Sigmoid colon (tissue), 6 donors: ENCODE measurements at regions not wholly inside any gene's neighbourhood (a gene's known extent, or its start where the extent isn't known, plus 50 kb on each side); places are given as distances from the start of the nearest gene placed in this dataset.

Source experiments
- DNase-seq: peaks from one replicate; pipeline ENCODE4 v3.0.0-alpha.2; 2019
- H3K27ac ChIP-seq, 4 donors: fragments of 200-600 bp; sonication (generic); one replicate each; pipeline ENCODE4 v1.5.1; 2016 to 2019; ENCODE audit warnings: mild to moderate bottlenecking in 1 of 4
- H3K27me3 ChIP-seq, 3 donors: fragments of 200-600 bp; sonication (generic); one replicate each; pipeline ENCODE4 v1.5.1; 2019; ENCODE audit warnings: mild to moderate bottlenecking in 1 of 3
- H3K36me3 ChIP-seq, 4 donors: fragments of 200-600 bp; sonication (generic); one replicate each; pipeline ENCODE4 v1.5.1; 2016 to 2019
- H3K4me1 ChIP-seq, 4 donors: fragments of 200-600 bp; sonication (generic); one replicate each; pipeline ENCODE4 v1.5.1; 2017 to 2019
- H3K4me3 ChIP-seq, 4 donors: fragments of 200-600 bp; sonication (generic); one replicate each; pipeline ENCODE4 v1.5.1; 2017 to 2019; ENCODE audit warnings: mild to moderate bottlenecking in 2 of 4, moderate library complexity in 1 of 4
- H3K9me3 ChIP-seq, 4 donors: fragments of 200-600 bp in 3 of 4; sonication (generic) in 3 of 4; one replicate each; pipeline versions ENCODE4 v1.5.1 to v1.6.1; 2013 to 2019
- CTCF ChIP-seq, 4 experiments: fragments of 450-650 bp in 3 of 4; fragments of 200-600 bp in 1 of 4; IDR thresholded peaks; one replicate each; pipeline ENCODE4 v1.5.1; 2016 to 2019; ENCODE audit warnings: antibody characterized with exemption in 4 of 4, mild to moderate bottlenecking in 3 of 4, moderate library complexity in 2 of 4
- EP300 ChIP-seq, 4 donors: sonication (generic); formaldehyde crosslinking; IDR thresholded peaks; one replicate each; pipeline ENCODE4 v1.6.1; 2017; ENCODE audit warnings: antibody characterized with exemption in 4 of 4
- POLR2A ChIP-seq, 2 donors: fragments of 450-650 bp; IDR thresholded peaks; one replicate each; pipeline ENCODE4 v1.6.1; 2016; ENCODE audit warnings: antibody characterized with exemption in 2 of 2, mild to moderate bottlenecking in 2 of 2, moderate library complexity in 2 of 2
- POLR2AphosphoS5 ChIP-seq, 4 donors: sonication (generic); formaldehyde crosslinking; IDR thresholded peaks; one replicate each; pipeline ENCODE4 v1.6.1; 2017; ENCODE audit warnings: antibody characterized with exemption in 4 of 4
- WGBS, 2 donors: extraction: QIAGEN DNeasy Blood & Tissue Kit; methylation state at CpG; one replicate each; pipeline ENCODE4 v1.1.7; 2013; 5-methylcytosine and 5-hydroxymethylcytosine counted together
- intact Hi-C: fragments of 100-400 bp; cut with DNase I; formaldehyde crosslinking; loops from one replicate; pipeline ENCODE4 v1.15.1; 2023
- donor health status: healthy with polysubstance abuse.
- donor health status: healthy.

GRCh38 chr11:37026741-37027140, 428.7 kb upstream of the RAG2 start:
- no peak for DNase-seq
- no peaks in the 10 kb centered on the region for H3K4me1 ChIP-seq
- TF ChIP-seq EP300 (IDR thresholded peaks at IDR 0.05) (no peak), POLR2AphosphoS5 (IDR thresholded peaks at IDR 0.05) (no peak), POLR2A (IDR thresholded peaks at IDR 0.05) (no peak), CTCF (IDR thresholded peaks at IDR 0.05) (no peak)
- H3K27me3 ChIP-seq, result no peaks in the 10 kb centered on the region
- H3K9me3 ChIP-seq, result no peaks in the 10 kb centered on the region
- 60 to 74% methylated on average over 5 of the region's 5 CpGs for WGBS, 2 donors
- H3K36me3 ChIP-seq, result no peaks in the 10 kb centered on the region
- no peak overlapping the region for H3K4me3 ChIP-seq
- H3K27ac ChIP-seq, result no peak overlapping the region
- intact Hi-C loops, result no loop called here

GRCh38 chr11:37026326-37026725, 428.3 kb upstream of the RAG2 start:
- intact Hi-C loops, result no loop called here
- no peaks in the 10 kb centered on the region for H3K9me3 ChIP-seq
- 50 to 55% methylated on average over 3 of the region's 3 CpGs for WGBS, 2 donors
- no peak overlapping the region for H3K4me3 ChIP-seq
- DNase-seq, result no peak
- no peaks in the 10 kb centered on the region for H3K27me3 ChIP-seq
- no peaks in the 10 kb centered on the region for H3K36me3 ChIP-seq
- no peak overlapping the region for H3K27ac ChIP-seq
- TF ChIP-seq POLR2A (IDR thresholded peaks at IDR 0.05) (no peak), CTCF (IDR thresholded peaks at IDR 0.05) (no peak), EP300 (IDR thresholded peaks at IDR 0.05) (no peak), POLR2AphosphoS5 (IDR thresholded peaks at IDR 0.05) (no peak)
- no peaks in the 10 kb centered on the region for H3K4me1 ChIP-seq

- no peak for DNase-seq
- no peak overlapping the region for H3K27ac ChIP-seq
- WGBS, 2 donors, result 85 to 87% methylated on average over 4 of the region's 4 CpGs
- H3K27me3 ChIP-seq, result no peaks in the 10 kb centered on the region
- no peaks in the 10 kb centered on the region for H3K9me3 ChIP-seq
- no peaks in the 10 kb centered on the region for H3K4me1 ChIP-seq
- intact Hi-C loops, result no loop called here
- no peaks in the 10 kb centered on the region for H3K36me3 ChIP-seq
- no peak for TF ChIP-seq EP300 (IDR thresholded peaks at IDR 0.05)
- no peak for TF ChIP-seq POLR2A (IDR thresholded peaks at IDR 0.05)
- no peak for TF ChIP-seq POLR2AphosphoS5 (IDR thresholded peaks at IDR 0.05)
- no peak overlapping the region for H3K4me3 ChIP-seq
Observed at GRCh38 chr11:37006563-37006962, 408.5 kb upstream of the RAG2 start.

- TF ChIP-seq POLR2A (IDR thresholded peaks at IDR 0.05) (no peak), POLR2AphosphoS5 (IDR thresholded peaks at IDR 0.05) (no peak), EP300 (IDR thresholded peaks at IDR 0.05) (no peak), CTCF (IDR thresholded peaks at IDR 0.05) (no peak)
Observed at GRCh38 chr11:37002831-37003230, 404.8 kb upstream of the RAG2 start.

GRCh38 chr11:36997656-36998055, 399.6 kb upstream of the RAG2 start:
- Histone ChIP-seq H3K27me3 (no peaks in the 10 kb centered on the region), H3K9me3 (no peaks in the 10 kb centered on the region), H3K4me3 (no peak overlapping the region), H3K4me1 (no peaks in the 10 kb centered on the region), H3K27ac (no peak overlapping the region), H3K36me3 (no peaks in the 10 kb centered on the region)
- intact Hi-C loops, result no loop called here
- DNase-seq, result no peak
- 75 to 77% methylated on average over 6 of the region's 6 CpGs for WGBS, 2 donors
- no peak for TF ChIP-seq CTCF (IDR thresholded peaks at IDR 0.05)
- no peak for TF ChIP-seq EP300 (IDR thresholded peaks at IDR 0.05)
- TF ChIP-seq POLR2A (IDR thresholded peaks at IDR 0.05), result no peak
- no peak for TF ChIP-seq POLR2AphosphoS5 (IDR thresholded peaks at IDR 0.05)

More at GRCh38 chr11:37002831-37003230, 404.8 kb upstream of the RAG2 start:
- WGBS, 2 donors, result 61 to 64% methylated on average over 3 of the region's 3 CpGs
- H3K4me1 ChIP-seq, result no peaks in the 10 kb centered on the region
- H3K4me3 ChIP-seq, result no peak overlapping the region
- no peaks in the 10 kb centered on the region for H3K27me3 ChIP-seq
- H3K36me3 ChIP-seq, result no peaks in the 10 kb centered on the region
- no peaks in the 10 kb centered on the region for H3K9me3 ChIP-seq
- intact Hi-C loops, result no loop called here
- H3K27ac ChIP-seq, result no peak overlapping the region
- no peak for DNase-seq
